Esophagus muscularis mucosa (tissue), 3 donors: ENCODE measurements at regions not wholly inside any gene's neighbourhood (a gene's known extent, or its start where the extent isn't known, plus 50 kb on each side); places are given as distances from the start of the nearest gene placed in this dataset.

ENCODE experiments used
- CTCF ChIP-seq, 3 experiments: fragments of 200-600 bp in 2 of 3; fragments of 450-650 bp in 1 of 3; sonication (generic) in 2 of 3; IDR thresholded peaks; one replicate each; pipeline ENCODE4 v1.5.1; 2017 to 2019; ENCODE audit warnings: antibody characterized with exemption in 3 of 3, mild to moderate bottlenecking in 2 of 3, moderate library complexity in 1 of 3
- POLR2A ChIP-seq: fragments of 450-650 bp; IDR thresholded peaks from one replicate; pipeline ENCODE4 v1.6.1; 2017; ENCODE audit warnings: antibody characterized with exemption, moderate library complexity, mild to moderate bottlenecking, low read depth

- TF ChIP-seq CTCF (IDR thresholded peaks at IDR 0.05) (no peak), POLR2A (no peak)
These were observed 231.1 kb upstream of the COL8A1 start for GRCh38 chr3:99407257-99407656.
